SK-MEL-5 (cell line): ENCODE measurements at regions not wholly inside any gene's neighbourhood (a gene's known extent, or its start where the extent isn't known, plus 50 kb on each side); places are given as distances from the start of the nearest gene placed in this dataset.
"Not testable (repeated sequence)": the region's sequence is repeated elsewhere in the genome, so short reads cannot be mapped to it uniquely, and the experiment has no call there.

Source experiments
- DNase-seq: peaks from one replicate; pipeline ENCODE4 v3.0.0-alpha.2; 2016; ENCODE audit warnings: low read depth, low spot score
- in situ Hi-C: cut with HindIII; loops from 2 replicates; pipeline ENCODE4 v1.10.0; 2016; ENCODE audit warnings: low sequenced_read_pairs, high pct_unique_total_duplicates, low pct_unique_long_range_greater_than_20kb

- in situ Hi-C loops = no loop called here
- no peak for DNase-seq
Observed at GRCh38 chr4:107478327-107478980, 241.6 kb downstream of the PAPSS1 start.

- in situ Hi-C loops = no loop called here
- no peak for DNase-seq
Observed at GRCh38 chr4:107473126-107473525, 246.9 kb downstream of the PAPSS1 start.

- no peak for DNase-seq
- in situ Hi-C loops = no loop called here
Observed at GRCh38 chr4:107472265-107472948, 247.6 kb downstream of the PAPSS1 start.

- DNase-seq = no peak
- in situ Hi-C loops = no loop called here
Observed at GRCh38 chr4:107470173-107470572, 249.9 kb downstream of the PAPSS1 start.

- DNase-seq = no peak
- in situ Hi-C loops = no loop called here
Observed at GRCh38 chr4:107468812-107469211, 251.2 kb downstream of the PAPSS1 start.

- DNase-seq = no peak
- in situ Hi-C loops = no loop called here
Observed at GRCh38 chr4:107468156-107468555, 251.9 kb downstream of the PAPSS1 start.

GRCh38 chr4:107467461-107467860 lies 252.6 kb downstream of the PAPSS1 start:
- no peak for DNase-seq

GRCh38 chr4:107458194-107458593 lies 261.8 kb downstream of the PAPSS1 start:
- in situ Hi-C loops = no loop called here
- no peak for DNase-seq

More at GRCh38 chr4:107467461-107467860, 252.6 kb downstream of the PAPSS1 start:
- in situ Hi-C loops = no loop called here

- no peak for DNase-seq
- in situ Hi-C loops = no loop called here
Observed at GRCh38 chr4:107453987-107454386, 266.0 kb downstream of the PAPSS1 start.

GRCh38 chr4:107452717-107453630 lies 267.1 kb downstream of the PAPSS1 start:
- in situ Hi-C loops = no loop called here
- no peak for DNase-seq

- DNase-seq = no peak
- in situ Hi-C loops = no loop called here
Observed at GRCh38 chr4:107449611-107450369, 270.2 kb downstream of the PAPSS1 start.

- in situ Hi-C loops = no loop called here
- no peak for DNase-seq
Observed at GRCh38 chr4:107442538-107443111, 277.4 kb downstream of the PAPSS1 start.

- in situ Hi-C loops = no loop called here
- no peak for DNase-seq
Observed at GRCh38 chr4:107439401-107439800, 280.6 kb downstream of the PAPSS1 start.

GRCh38 chr4:107436471-107436870 lies 283.6 kb downstream of the PAPSS1 start:
- DNase-seq, in situ Hi-C loops: not testable (repeated sequence)

- in situ Hi-C loops = no loop called here
- DNase-seq = no peak
Observed at GRCh38 chr4:107432451-107432850, 287.6 kb downstream of the PAPSS1 start.

- in situ Hi-C loops = no loop called here
- DNase-seq = no peak
Observed at GRCh38 chr4:107423677-107424405, 296.2 kb downstream of the PAPSS1 start.

- DNase-seq, in situ Hi-C loops: not testable (repeated sequence)
Observed at GRCh38 chr4:107419536-107419935, 300.5 kb downstream of the PAPSS1 start.
